GM21717 (cell line): ENCODE measurements at regions not wholly inside any gene's neighbourhood (a gene's known extent, or its start where the extent isn't known, plus 50 kb on each side); places are given as distances from the start of the nearest gene placed in this dataset.
"Not testable (repeated sequence)": the region's sequence is repeated elsewhere in the genome, so short reads cannot be mapped to it uniquely, and the experiment has no call there.

Experiments
- ATAC-seq: cut with Tn5 transposase; IDR thresholded peaks from one replicate; pipeline ENCODE4 v1.9.1; 2021; ENCODE audit warnings: mild to moderate bottlenecking, moderate library complexity; ENCODE audit not compliant: unreplicated experiment

DNA sequence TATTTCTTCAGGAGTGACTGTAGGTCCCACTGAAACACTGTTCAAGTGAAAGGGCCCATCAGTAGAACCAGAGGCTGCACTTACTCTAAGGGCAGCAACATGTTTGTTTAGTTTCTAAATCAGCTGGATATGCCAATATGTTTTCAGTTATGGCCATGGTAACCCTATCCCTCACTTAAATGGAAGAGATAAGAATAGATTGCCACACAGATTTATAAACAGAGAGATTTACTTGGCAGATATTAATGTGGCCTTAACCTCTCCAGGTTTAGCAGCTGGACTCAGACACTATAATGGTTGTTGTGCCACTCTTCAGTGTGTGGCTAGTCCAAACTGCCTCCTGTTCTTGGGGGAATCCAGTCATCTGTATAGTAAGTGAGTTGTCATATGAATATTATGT is 354.1 kb downstream of the TEX13C start:
- ATAC-seq, result no peak

GRCh38 chrX:125678258-125678657 is 358.6 kb downstream of the TEX13C start:
- ATAC-seq, result no peak

- ATAC-seq, result no peak
These were observed 360.7 kb downstream of the TEX13C start for GRCh38 chrX:125680366-125680765.

DNA sequence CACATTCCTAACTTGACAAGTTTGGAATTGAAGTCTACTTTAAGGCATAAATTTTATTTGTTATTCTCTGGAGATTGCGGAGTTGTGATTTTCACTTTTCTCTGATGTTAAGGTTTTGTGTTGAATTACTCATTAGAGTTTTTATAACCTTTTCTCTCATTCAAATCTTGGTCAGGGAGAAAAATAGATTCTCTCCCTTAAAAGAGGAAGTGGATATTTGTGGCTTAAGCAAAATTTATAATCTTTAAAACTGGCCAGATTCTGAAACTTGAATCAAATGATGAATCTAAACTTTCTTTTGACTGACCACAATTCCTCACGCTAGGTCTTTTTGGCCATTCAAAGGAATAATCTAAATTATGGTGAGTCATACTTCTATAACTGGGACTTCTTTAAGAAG is 361.4 kb downstream of the TEX13C start:
- peak; percentile 44 for ATAC-seq

GRCh38 chrX:125681507-125681906 is 361.8 kb downstream of the TEX13C start:
- ATAC-seq, result peak; percentile 95

- not testable (repeated sequence) for ATAC-seq
These were observed 370.9 kb downstream of the TEX13C start for GRCh38 chrX:125690522-125690921.

GRCh38 chrX:125694171-125694570 is 374.5 kb downstream of the TEX13C start:
- ATAC-seq, result no peak

- ATAC-seq, result no peak
These were observed 389.4 kb downstream of the TEX13C start for GRCh38 chrX:125709074-125709473.

DNA sequence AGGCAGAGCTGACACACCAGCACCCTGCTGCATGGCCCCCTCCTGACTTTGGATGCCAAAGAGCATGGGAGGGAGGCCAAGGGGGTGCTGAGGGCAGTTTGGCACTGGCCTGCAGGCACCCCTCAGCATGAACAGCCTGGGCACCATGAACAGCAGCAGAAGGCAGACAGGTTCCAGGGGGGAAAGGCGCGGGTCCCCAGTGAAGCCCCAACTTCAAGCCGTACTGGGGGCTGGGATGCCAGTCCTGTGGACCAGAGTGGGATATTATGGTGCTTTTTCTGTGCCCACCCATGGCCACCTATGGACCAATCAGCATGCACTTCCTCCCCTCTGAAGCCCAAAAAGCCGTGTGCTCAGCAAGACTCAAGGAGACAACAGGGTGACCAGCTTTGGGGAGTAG is 389.9 kb downstream of the TEX13C start:
- no peak for ATAC-seq

- no peak for ATAC-seq
These were observed 390.9 kb downstream of the TEX13C start for GRCh38 chrX:125710403-125711062.

GRCh38 chrX:125711103-125711502 is 391.4 kb downstream of the TEX13C start:
- ATAC-seq, result no peak

DNA sequence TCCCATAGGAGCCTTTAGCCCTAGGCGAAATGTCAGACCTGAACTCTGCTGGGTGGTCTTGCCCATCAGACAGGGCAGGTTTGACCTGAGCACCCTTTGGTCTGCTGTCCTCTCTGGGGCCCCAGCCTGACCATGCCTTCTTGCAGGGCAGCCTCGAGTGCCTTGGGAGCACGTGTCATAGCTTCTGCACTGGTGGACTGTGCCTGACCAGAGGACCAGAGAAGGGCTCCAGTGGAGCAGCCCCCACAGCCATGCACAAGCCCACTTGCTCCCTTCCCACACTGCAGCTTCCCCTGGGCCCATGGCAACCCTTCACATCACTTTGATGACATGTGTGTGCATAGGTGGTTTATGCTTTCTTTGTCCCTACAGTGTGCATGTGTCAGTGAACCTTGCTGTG is 394.0 kb downstream of the TEX13C start:
- ATAC-seq, result no peak

DNA sequence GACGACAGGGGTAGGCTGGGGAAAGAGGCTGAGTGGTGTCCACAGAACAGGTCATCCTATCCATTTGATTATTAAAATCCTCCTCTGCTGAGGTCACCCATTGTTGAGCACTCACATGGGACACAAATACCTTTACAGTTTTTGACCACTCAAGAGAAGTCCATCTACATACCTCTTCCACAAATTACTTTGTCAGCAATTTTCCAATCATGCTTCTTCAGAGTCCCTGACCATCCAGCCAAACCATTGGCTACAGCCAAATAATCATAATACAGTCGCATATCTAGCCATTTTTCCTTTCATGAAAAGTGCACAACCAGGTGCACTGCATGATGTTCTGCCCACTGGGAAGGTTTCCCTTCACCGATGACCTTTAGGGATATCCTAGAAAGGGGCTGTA is 407.4 kb downstream of the TEX13C start:
- ATAC-seq, result no peak

DNA sequence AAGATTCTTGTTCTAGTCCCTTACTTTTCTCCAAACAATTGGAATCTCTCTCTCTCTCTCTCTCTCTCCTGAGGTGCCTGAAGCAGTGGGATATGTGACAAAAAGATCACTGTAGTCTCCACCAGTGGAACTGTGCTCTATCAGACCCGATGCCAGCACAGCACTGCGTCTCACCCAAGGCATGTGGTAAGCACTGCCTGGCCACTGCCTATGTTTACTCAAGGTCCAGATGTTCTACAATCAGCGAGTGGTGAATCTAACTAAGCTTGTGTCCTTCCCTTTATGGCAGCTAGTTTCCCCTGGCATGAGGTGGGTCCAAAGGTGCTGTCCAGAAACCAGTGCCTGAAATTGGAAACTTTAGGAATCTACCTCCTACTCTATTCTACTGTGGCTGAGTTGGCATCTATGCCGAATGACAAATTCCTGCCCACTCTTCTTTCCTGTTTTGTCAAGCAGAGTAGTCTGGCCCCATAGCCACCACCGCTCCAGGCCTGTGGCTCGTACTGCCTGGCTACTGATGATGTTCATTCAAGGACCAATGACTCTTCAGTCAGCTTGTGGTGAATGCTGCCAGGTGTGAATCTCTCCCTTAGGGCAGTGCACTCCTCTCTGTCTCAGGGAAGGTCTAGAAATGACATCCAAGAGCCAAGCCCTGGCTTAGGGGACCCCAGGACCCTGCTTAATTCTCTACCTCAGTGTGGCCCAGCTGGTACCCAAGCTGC is 416.5 kb downstream of the TEX13C start:
- ATAC-seq, result no peak

DNA sequence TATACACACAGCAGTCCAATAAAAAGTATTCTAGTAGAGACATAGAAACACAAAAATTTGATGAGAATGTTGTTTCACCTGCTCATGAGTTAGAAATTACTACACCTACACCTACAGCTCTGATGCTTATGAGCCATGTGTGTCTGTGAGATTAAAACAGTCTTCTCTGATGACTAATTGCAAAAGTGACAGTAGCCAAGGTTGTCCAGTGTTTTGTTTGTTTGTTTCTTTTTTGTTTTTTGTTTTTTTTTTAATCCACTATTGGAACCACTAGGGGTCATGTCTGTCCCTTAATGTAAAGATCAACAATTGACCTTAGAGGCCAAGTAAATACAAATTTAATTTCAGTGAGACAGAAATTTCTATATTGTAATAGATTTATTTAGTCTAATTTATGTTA is 423.1 kb downstream of the TEX13C start:
- peak; percentile 63 for ATAC-seq

- no peak for ATAC-seq
These were observed 421.2 kb downstream of the DCAF12L2 start for GRCh38 chrX:125744914-125745313.

DNA sequence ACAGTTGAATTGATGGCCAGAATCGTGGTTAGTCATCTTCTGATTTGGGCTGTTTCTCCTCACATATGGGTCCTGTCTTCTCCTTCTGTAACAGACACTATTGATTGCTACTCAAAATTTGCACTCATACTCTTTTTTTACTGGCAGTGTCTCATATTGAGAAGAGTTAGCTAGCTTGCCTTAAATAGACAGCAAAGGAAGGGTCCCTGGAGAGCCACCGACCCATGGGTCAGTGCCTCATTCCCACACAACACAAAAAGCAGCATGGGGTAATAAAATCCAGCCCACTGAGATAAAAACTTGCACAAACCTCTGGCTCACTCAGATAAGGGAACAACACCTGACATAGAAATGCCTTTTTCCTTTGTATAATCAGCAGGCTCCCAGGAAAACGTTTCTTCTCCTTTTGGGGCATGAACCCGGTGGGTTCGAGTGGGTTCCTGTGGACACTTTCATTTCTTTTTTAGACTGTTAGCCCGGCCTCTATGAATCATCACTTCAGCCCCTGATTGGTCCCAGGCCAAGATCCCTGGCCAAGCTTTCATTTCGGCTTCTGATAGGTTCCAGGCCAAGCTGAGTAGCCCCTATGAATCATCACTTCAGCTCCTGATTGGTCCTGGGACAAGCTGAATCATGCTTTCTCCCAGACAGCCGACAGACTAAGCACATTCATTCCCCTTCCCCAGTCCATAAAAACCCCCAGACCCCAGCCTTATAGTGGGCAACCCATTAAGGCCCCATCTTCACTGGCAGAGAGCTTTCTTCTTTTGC is 408.1 kb downstream of the DCAF12L2 start:
- ATAC-seq, result no peak

DNA sequence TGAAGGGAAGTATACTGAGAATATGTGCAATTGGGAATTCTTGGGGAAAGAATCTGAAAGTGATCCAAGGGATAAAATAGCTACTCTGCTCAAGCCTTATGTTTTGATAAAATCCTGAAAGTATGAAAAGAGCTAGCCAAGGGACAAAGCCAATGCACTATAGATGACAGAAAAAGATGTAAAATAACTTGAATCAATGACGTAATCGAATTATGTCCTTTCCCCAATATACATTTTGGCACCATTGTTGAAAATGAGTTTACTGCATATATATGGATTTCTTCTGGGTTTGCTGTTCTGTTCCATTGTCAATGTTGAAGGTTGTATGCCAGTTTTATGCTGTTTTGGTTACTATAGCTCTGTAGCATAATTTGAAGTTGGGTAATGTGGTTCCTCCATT is 407.3 kb downstream of the DCAF12L2 start:
- ATAC-seq, result no peak

GRCh38 chrX:125762954-125763353 is 403.1 kb downstream of the DCAF12L2 start:
- ATAC-seq, result no peak

- no peak for ATAC-seq
These were observed 400.7 kb downstream of the DCAF12L2 start for GRCh38 chrX:125765347-125765746.

GRCh38 chrX:125769628-125770027 is 396.5 kb downstream of the DCAF12L2 start:
- no peak for ATAC-seq

DNA sequence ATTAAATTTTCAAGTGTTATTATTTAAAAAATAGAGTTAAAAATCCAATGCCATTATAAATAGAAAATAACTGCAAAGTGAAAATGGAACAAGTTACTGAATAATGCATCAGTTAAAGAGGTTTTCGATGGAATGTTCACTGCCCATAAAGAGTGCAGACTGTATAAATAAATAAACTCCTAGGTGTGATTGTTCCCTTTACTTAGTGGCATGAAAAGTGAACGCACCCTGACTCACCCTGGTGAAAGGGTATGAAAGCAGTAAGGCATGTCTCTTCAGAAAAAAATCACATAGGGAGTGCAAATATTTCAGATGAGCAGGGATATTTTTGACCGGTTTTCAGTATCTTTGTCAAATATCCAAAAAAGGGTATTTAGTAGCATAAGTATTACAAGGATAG is 387.8 kb downstream of the DCAF12L2 start:
- ATAC-seq, result no peak
